ENCODE measurements at regions not wholly inside any gene's neighbourhood (a gene's known extent, or its start where the extent isn't known, plus 50 kb on each side); places are given as distances from the start of the nearest gene placed in this dataset.

- TF ChIP-seq, protein P1, sequence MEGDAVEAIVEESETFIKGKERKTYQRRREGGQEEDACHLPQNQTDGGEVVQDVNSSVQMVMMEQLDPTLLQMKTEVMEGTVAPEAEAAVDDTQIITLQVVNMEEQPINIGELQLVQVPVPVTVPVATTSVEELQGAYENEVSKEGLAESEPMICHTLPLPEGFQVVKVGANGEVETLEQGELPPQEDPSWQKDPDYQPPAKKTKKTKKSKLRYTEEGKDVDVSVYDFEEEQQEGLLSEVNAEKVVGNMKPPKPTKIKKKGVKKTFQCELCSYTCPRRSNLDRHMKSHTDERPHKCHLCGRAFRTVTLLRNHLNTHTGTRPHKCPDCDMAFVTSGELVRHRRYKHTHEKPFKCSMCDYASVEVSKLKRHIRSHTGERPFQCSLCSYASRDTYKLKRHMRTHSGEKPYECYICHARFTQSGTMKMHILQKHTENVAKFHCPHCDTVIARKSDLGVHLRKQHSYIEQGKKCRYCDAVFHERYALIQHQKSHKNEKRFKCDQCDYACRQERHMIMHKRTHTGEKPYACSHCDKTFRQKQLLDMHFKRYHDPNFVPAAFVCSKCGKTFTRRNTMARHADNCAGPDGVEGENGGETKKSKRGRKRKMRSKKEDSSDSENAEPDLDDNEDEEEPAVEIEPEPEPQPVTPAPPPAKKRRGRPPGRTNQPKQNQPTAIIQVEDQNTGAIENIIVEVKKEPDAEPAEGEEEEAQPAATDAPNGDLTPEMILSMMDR (IDR thresholded peaks at IDR 0.05) = no peak
- TF ChIP-seq POLR2A (IDR thresholded peaks at IDR 0.05) = no peak
These were observed 528.4 kb upstream of the RGS18 start for GRCh38 chr1:191629836-191630235.

Measured in vagina (tissue), 2 donors.